Mesenchymal stem cell (in vitro differentiated cells and primary cell): ENCODE measurements at regions not wholly inside any gene's neighbourhood (a gene's known extent, or its start where the extent isn't known, plus 50 kb on each side); places are given as distances from the start of the nearest gene placed in this dataset.

Experiments used
- DNase-seq: peaks from one replicate; pipeline ENCODE4 v3.0.0-alpha.2; 2013
- H2AFZ ChIP-seq: one replicate; pipeline ENCODE4 v1.6.1; 2013; ENCODE audit warnings: low read depth, mild to moderate bottlenecking, control low read depth, inconsistent platforms, low read length, moderate library complexity
- H2AK5ac ChIP-seq: 2 replicates; pipeline ENCODE4 v1.6.1; 2013; ENCODE audit warnings: low read length, moderate library complexity, mild to moderate bottlenecking, inconsistent platforms; ENCODE audit not compliant: severe bottlenecking
- H2BK120ac ChIP-seq: one replicate; pipeline ENCODE4 v1.6.1; 2013; ENCODE audit warnings: low read depth, mild to moderate bottlenecking, inconsistent platforms, low read length, moderate library complexity
- H2BK12ac ChIP-seq, 2 experiments: one replicate each; pipeline ENCODE4 v1.6.1; 2013; ENCODE audit warnings: inconsistent platforms in 2 of 2, low read length in 2 of 2, mild to moderate bottlenecking in 2 of 2, moderate library complexity in 2 of 2, control low read depth in 1 of 2
- H2BK15ac ChIP-seq: one replicate; pipeline ENCODE4 v1.6.1; 2013; ENCODE audit warnings: mild to moderate bottlenecking, low read depth, inconsistent platforms; ENCODE audit not compliant: poor library complexity, severe bottlenecking
- H2BK5ac ChIP-seq: 2 replicates; pipeline ENCODE4 v1.6.1; 2013; ENCODE audit warnings: low read depth, mild to moderate bottlenecking, low read length, control low read depth, inconsistent platforms; ENCODE audit not compliant: poor library complexity, severe bottlenecking
- H3K14ac ChIP-seq, 2 experiments: one replicate each; pipeline ENCODE4 v1.6.1; 2013; ENCODE audit warnings: inconsistent platforms in 2 of 2, low read length in 2 of 2, control low read depth in 1 of 2, mild to moderate bottlenecking in 1 of 2, moderate library complexity in 1 of 2
- H3K18ac ChIP-seq, 2 experiments: one replicate each; pipeline ENCODE4 v1.6.1; 2013; ENCODE audit warnings: inconsistent platforms in 2 of 2, low read length in 2 of 2, control low read depth in 1 of 2, low read depth in 1 of 2, mild to moderate bottlenecking in 1 of 2
- H3K23ac ChIP-seq, 2 experiments: one replicate each; pipeline ENCODE4 v1.6.1; 2013; ENCODE audit warnings: inconsistent platforms in 2 of 2, low read length in 2 of 2, mild to moderate bottlenecking in 2 of 2, moderate library complexity in 2 of 2, control low read depth in 1 of 2
- H3K27ac ChIP-seq: 2 replicates; pipeline ENCODE4 v1.5.1; 2013; ENCODE audit warnings: mild to moderate bottlenecking, moderate library complexity, low read length, control low read depth, inconsistent platforms; ENCODE audit not compliant: poor library complexity, severe bottlenecking
- H3K27me3 ChIP-seq, 2 experiments: 2 replicates each; pipeline versions ENCODE4 v1.6.1 to v1.7.0; 2013; ENCODE audit warnings: low read length in 2 of 2, mild to moderate bottlenecking in 2 of 2, moderate library complexity in 2 of 2, control low read depth in 1 of 2, inconsistent platforms in 1 of 2; ENCODE audit not compliant: control insufficient read depth in 1 of 2, insufficient read depth in 1 of 2
- H3K36me3 ChIP-seq, 2 experiments: 2 replicates each; pipeline versions ENCODE4 v1.6.1 to v1.7.0; 2013; ENCODE audit warnings: low read length in 2 of 2, control low read depth in 1 of 2, inconsistent platforms in 1 of 2, low read depth in 1 of 2, mild to moderate bottlenecking in 1 of 2; ENCODE audit not compliant: insufficient read depth in 2 of 2, control insufficient read depth in 1 of 2
- H3K4ac ChIP-seq, 2 experiments: one replicate each; pipeline ENCODE4 v1.6.1; 2013; ENCODE audit warnings: inconsistent platforms in 2 of 2, low read length in 2 of 2, mild to moderate bottlenecking in 2 of 2, moderate library complexity in 2 of 2, control low read depth in 1 of 2, low read depth in 1 of 2
- H3K4me1 ChIP-seq: 2 replicates; pipeline ENCODE4 v1.6.1; 2013; ENCODE audit warnings: low read depth, low read length, control low read depth; ENCODE audit not compliant: control insufficient read depth, insufficient read depth
- H3K4me2 ChIP-seq: 2 replicates; pipeline ENCODE4 v1.6.1; 2013; ENCODE audit warnings: low read length, mild to moderate bottlenecking, inconsistent platforms; ENCODE audit not compliant: poor library complexity, severe bottlenecking
- H3K4me3 ChIP-seq, 2 experiments: 2 replicates each; pipeline versions ENCODE4 v1.5.1 to v1.7.0; 2013; ENCODE audit warnings: low read length in 2 of 2, mild to moderate bottlenecking in 2 of 2, control low read depth in 1 of 2, low read depth in 1 of 2; ENCODE audit not compliant: insufficient read depth in 1 of 2
- H3K79me1 ChIP-seq: replicated peaks from 2 replicates; pipeline ENCODE4 v1.6.1; 2013; ENCODE audit warnings: mild to moderate bottlenecking, control low read depth, low read length, inconsistent platforms; ENCODE audit not compliant: poor library complexity, severe bottlenecking
- H3K9ac ChIP-seq: 2 replicates; pipeline ENCODE4 v1.7.0; 2013; ENCODE audit warnings: mild to moderate bottlenecking, low read length, moderate library complexity
- H3K9me3 ChIP-seq: 2 replicates; pipeline ENCODE4 v1.7.0; 2013; ENCODE audit warnings: mild to moderate bottlenecking, low read length; ENCODE audit not compliant: control insufficient read depth
- H4K8ac ChIP-seq: one replicate; pipeline ENCODE4 v1.6.1; 2013; ENCODE audit warnings: inconsistent platforms, mild to moderate bottlenecking, low read length, moderate library complexity
- H4K91ac ChIP-seq: one replicate; pipeline ENCODE4 v1.6.1; 2013; ENCODE audit warnings: mild to moderate bottlenecking, low read length, inconsistent platforms
- WGBS: methylation state at CpG from one replicate; pipeline ENCODE4 v1.1.7; 2013; ENCODE audit warnings: mixed read lengths; 5-methylcytosine and 5-hydroxymethylcytosine counted together

DNA sequence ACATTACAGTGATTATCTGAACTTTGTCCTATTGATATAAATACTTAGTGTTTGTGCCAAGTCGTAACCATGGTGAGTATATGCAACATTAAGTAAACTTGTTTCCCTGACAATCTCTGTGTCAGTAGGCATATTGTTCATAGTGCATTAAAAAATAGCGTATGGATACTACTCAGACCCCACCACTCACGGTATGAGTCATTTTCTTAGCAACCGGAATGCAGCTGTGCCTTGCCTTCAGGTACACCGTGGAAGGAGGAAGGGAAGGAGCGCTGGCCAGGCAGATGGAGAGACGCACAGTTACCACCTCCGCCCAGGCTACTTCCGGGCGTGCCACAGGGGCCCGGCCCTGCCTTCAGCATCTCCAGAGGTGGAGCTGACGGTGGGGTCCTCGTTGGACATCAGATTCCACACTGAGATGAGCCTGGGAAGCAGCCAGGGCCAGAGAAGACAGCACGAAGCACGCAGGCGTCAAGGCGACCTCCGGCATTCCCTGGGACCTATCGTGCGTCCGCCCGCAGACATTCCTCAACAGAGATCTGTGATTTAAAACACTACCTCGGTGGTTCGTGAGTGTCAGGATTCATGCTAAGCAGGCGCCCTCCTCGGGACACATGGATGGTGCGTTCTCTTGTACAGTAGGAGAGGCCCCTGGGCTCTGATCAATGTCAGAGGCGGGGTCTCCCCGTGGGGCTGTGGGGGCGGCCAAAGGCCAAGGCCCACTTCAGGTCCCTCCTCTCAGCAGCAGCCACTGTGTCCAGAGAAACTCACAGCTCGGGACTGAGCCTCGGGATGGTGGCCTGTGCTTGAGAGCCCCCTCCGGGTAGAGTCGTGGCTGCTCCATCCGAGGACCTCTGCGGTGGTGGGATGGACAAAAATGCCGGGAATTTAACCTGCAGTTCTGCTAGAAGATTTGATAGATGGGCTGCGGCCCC, 82.2 kb upstream of the HDAC4 start:
- no peaks in the 10 kb centered on the region for H3K9me3 ChIP-seq
- H3K23ac ChIP-seq = no peak overlapping the region
- no peak overlapping the region for H3K4ac ChIP-seq
- no peak overlapping the region for H2AK5ac ChIP-seq
- no peak overlapping the region for H3K27ac ChIP-seq
- no peak overlapping the region for H3K4me2 ChIP-seq
- 83% methylated on average over 37 of the region's 38 CpGs for WGBS
- no peak for DNase-seq
- no peak overlapping the region for H2BK120ac ChIP-seq
- H4K8ac ChIP-seq = no peak overlapping the region
- H4K91ac ChIP-seq = no peak overlapping the region
- no peaks in the 10 kb centered on the region for H3K79me1 ChIP-seq
- no peak overlapping the region for H2AFZ ChIP-seq
- H3K27me3 ChIP-seq = peaks cover 0 to 41% of the 10 kb centered on the region in 2 experiments
- no peak overlapping the region for H2BK15ac ChIP-seq
- no peak overlapping the region for H3K14ac ChIP-seq
- H3K9ac ChIP-seq = no peak overlapping the region
- H3K4me3 ChIP-seq = no peak overlapping the region
- no peaks in the 10 kb centered on the region for H3K4me1 ChIP-seq
- no peak overlapping the region for H2BK12ac ChIP-seq
- H2BK5ac ChIP-seq = no peak overlapping the region
- no peak overlapping the region for H3K18ac ChIP-seq
- H3K36me3 ChIP-seq = no peaks in the 10 kb centered on the region

DNA sequence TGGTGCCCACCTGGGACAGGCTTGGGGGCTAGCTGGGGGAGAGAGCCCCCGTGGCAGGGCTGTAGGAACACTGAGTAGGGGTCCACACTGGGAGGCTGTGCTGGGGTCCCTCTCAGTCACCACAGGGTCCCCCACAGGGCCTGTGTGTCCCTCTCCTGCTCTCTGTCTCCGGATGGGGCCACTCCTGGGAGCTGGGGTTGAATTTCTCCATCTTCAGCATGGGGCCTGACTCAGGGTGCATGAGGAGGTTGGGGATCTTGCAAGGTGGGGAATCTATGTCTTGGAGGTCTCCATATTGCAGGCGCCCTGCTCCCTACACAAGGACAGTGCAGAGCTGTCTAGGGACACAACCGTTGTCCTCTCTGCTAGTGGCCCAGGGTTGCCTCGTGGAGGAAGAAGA, 78.7 kb upstream of the HDAC4 start:
- no peak overlapping the region for H2BK15ac ChIP-seq
- DNase-seq = no peak
- no peaks in the 10 kb centered on the region for H3K9me3 ChIP-seq
- H2AFZ ChIP-seq = no peak overlapping the region
- no peak overlapping the region for H2BK120ac ChIP-seq
- no peak overlapping the region for H3K14ac ChIP-seq
- no peaks in the 10 kb centered on the region for H3K4me1 ChIP-seq
- no peak overlapping the region for H2AK5ac ChIP-seq
- H4K91ac ChIP-seq = no peak overlapping the region
- H3K4me2 ChIP-seq = no peak overlapping the region
- no peak overlapping the region for H3K23ac ChIP-seq
- H3K27ac ChIP-seq = no peak overlapping the region
- WGBS = 66% methylated on average over 5 of the region's 5 CpGs
- no peak overlapping the region for H4K8ac ChIP-seq
- H3K4ac ChIP-seq = no peak overlapping the region
- no peak overlapping the region for H2BK5ac ChIP-seq
- H3K4me3 ChIP-seq = no peak overlapping the region
- H3K79me1 ChIP-seq = no peaks in the 10 kb centered on the region
- H3K18ac ChIP-seq = no peak overlapping the region
- H3K36me3 ChIP-seq = no peaks in the 10 kb centered on the region
- no peak overlapping the region for H2BK12ac ChIP-seq
- H3K27me3 ChIP-seq = peaks cover 0 to 30% of the 10 kb centered on the region in 2 experiments
- H3K9ac ChIP-seq = no peak overlapping the region

DNA sequence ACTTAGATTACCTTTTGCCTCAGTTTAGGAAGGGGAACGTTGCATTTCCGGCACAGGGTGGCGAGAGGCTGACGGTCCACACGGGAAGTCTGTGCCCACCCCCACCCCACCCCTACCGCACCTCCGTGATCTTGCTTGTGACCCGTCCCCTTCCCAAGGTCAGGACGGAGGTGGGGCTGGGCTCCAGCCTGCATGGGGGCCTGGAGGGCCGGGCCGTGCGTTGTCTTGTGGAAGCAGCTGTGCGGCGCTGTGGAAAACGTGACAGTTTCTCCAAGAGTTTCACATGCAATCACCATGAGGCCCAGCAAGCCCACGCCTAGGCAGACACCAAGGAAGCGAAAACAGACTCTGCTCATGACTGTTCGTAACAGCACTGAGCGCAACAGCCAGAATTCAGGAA, 76.8 kb upstream of the HDAC4 start:
- Histone ChIP-seq H3K27ac (no peak overlapping the region), H2AFZ (no peak overlapping the region), H3K4me2 (no peak overlapping the region), H3K18ac (no peak overlapping the region), H3K4ac (no peak overlapping the region), H3K9ac (no peak overlapping the region), H4K8ac (no peak overlapping the region), H3K79me1 (no peaks in the 10 kb centered on the region), H3K4me1 (no peaks in the 10 kb centered on the region), H4K91ac (no peak overlapping the region), H3K4me3 (no peak overlapping the region), H3K9me3 (no peaks in the 10 kb centered on the region), H2AK5ac (no peak overlapping the region), H3K27me3 (peaks cover 0 to 32% of the 10 kb centered on the region in 2 experiments), H2BK12ac (no peak overlapping the region), H3K23ac (no peak overlapping the region), H2BK5ac (no peak overlapping the region), H3K36me3 (no peaks in the 10 kb centered on the region), H3K14ac (no peak overlapping the region), H2BK120ac (no peak overlapping the region), H2BK15ac (no peak overlapping the region)
- 88% methylated on average over 19 of the region's 19 CpGs for WGBS
- no peak for DNase-seq

DNA sequence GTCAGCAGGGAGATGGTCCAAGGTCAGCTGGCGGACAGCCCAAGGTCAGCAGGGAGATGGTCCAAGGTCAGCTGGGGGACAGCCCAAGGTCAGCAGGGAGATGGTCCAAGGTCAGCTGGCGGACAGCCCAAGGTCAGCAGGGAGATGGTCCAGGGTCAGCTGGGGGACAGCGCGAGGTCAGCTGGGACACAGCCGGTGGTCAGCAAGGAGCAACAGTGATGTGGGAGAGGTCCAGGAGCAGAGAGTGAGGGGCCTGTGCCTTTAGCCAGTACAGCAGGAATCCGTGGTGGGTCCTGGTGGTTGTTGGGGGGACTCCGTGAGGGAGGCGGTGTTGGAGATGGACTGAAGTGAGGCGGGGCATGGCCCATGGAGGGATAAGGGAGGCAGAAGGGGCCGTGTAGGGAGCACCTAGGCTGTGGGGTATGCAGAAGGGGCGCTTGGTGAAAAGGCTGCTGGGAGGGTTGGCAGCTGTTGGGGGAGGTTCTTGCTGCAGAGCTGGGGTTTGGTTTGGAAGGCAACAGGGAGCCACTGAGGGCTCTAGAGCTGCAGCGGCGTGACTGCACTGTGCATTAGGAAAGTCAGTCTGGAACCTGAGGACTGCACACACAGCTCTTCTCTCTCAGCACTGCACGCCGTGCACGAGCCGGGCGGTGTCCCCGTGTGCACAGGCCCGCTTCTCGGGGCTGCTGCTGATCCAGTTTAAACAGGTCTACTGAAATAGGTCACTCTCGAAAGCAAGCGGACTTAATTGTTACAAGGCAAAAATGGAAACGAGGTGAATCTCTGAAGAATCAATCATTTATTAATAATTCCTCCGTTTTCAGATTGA, 76.2 kb upstream of the HDAC4 start:
- H4K91ac ChIP-seq = no peak overlapping the region
- no peak overlapping the region for H3K4me2 ChIP-seq
- H2BK5ac ChIP-seq = no peak overlapping the region
- no peak overlapping the region for H3K23ac ChIP-seq
- H2AK5ac ChIP-seq = no peak overlapping the region
- H3K18ac ChIP-seq = no peak overlapping the region
- no peak overlapping the region for H2AFZ ChIP-seq
- H3K27ac ChIP-seq = no peak overlapping the region
- WGBS = 77% methylated on average over 22 of the region's 25 CpGs
- no peaks in the 10 kb centered on the region for H3K79me1 ChIP-seq
- no peak overlapping the region for H4K8ac ChIP-seq
- no peak overlapping the region for H2BK15ac ChIP-seq
- H3K4me1 ChIP-seq = no peaks in the 10 kb centered on the region
- no peak overlapping the region for H3K9ac ChIP-seq
- no peaks in the 10 kb centered on the region for H3K9me3 ChIP-seq
- no peak overlapping the region for H3K4me3 ChIP-seq
- H3K36me3 ChIP-seq = no peaks in the 10 kb centered on the region
- H2BK120ac ChIP-seq = no peak overlapping the region
- no peak overlapping the region for H3K14ac ChIP-seq
- H3K27me3 ChIP-seq = peaks cover 0 to 31% of the 10 kb centered on the region in 2 experiments
- H2BK12ac ChIP-seq = no peak overlapping the region
- no peak for DNase-seq
- H3K4ac ChIP-seq = no peak overlapping the region
